SJCRH30 (cell line): ENCODE measurements at regions not wholly inside any gene's neighbourhood (a gene's known extent, or its start where the extent isn't known, plus 50 kb on each side); places are given as distances from the start of the nearest gene placed in this dataset.

Experiments used
- DNase-seq, 2 experiments: peaks; one replicate each; pipeline ENCODE4 v3.0.0-alpha.2; 2015 to 2020
- H3K27ac ChIP-seq: fragments of 250-450 bp; sonication (Bioruptor Pico); 2 replicates; pipeline ENCODE4 v1.5.1; 2020; ENCODE audit warnings: mild to moderate bottlenecking, moderate library complexity
- H3K27me3 ChIP-seq: fragments of 250-450 bp; sonication (Bioruptor Pico); 2 replicates; pipeline ENCODE4 v1.5.1; 2020; ENCODE audit warnings: mild to moderate bottlenecking, moderate library complexity
- H3K36me3 ChIP-seq: fragments of 250-450 bp; sonication (Bioruptor Pico); 2 replicates; pipeline ENCODE4 v1.5.1; 2020; ENCODE audit warnings: mild to moderate bottlenecking, moderate library complexity
- H3K4me1 ChIP-seq: fragments of 250-450 bp; sonication (Bioruptor Pico); 2 replicates; pipeline ENCODE4 v1.5.1; 2020; ENCODE audit warnings: mild to moderate bottlenecking, moderate library complexity
- H3K4me3 ChIP-seq: fragments of 250-450 bp; sonication (Bioruptor Pico); 2 replicates; pipeline ENCODE4 v1.5.1; 2020; ENCODE audit warnings: mild to moderate bottlenecking, moderate library complexity
- H3K9me3 ChIP-seq: fragments of 250-450 bp; sonication (Bioruptor Pico); replicated peaks from 2 replicates; pipeline ENCODE4 v1.5.1; 2020; ENCODE audit warnings: mild to moderate bottlenecking, moderate library complexity

DNA sequence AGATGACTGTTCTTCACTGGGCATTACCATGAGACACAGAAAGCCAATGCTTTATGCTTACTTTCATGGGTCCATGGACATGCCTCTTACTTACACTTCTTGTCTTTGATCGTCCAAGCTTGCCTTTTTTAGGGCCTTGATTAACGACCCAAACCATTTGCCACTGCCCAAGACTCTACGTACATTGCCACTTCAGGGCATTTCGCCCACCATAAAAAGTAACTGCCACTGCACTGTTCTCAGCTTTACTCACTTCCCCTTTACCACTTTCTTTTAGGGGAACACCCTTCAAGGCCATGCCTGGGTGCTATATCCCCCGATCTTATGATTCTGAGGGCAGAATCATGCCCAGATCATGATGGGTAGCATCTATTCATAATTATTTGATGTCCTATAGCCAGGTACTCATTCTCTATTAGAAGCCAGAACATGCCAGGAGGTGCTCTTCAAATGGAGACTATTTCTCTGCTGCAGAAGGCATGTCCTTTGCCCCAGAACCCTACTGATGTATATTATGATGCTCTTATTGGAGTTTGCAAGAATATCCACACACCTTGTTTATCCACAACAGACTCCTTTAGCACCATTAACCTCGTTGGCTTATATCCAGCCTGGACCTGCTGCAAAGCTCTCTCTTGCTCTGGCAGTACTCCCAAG lies 64.1 kb upstream of the RAD23B start:
- DNase-seq: no peak
- Histone ChIP-seq H3K27me3 (no peaks in the 10 kb centered on the region), H3K4me1 (peaks cover 3% of the 10 kb centered on the region; the same call in 1 of the 2 replicates), H3K9me3 (no peaks in the 10 kb centered on the region), H3K27ac (no peak overlapping the region), H3K4me3 (no peak overlapping the region), H3K36me3 (no peaks in the 10 kb centered on the region)

DNA sequence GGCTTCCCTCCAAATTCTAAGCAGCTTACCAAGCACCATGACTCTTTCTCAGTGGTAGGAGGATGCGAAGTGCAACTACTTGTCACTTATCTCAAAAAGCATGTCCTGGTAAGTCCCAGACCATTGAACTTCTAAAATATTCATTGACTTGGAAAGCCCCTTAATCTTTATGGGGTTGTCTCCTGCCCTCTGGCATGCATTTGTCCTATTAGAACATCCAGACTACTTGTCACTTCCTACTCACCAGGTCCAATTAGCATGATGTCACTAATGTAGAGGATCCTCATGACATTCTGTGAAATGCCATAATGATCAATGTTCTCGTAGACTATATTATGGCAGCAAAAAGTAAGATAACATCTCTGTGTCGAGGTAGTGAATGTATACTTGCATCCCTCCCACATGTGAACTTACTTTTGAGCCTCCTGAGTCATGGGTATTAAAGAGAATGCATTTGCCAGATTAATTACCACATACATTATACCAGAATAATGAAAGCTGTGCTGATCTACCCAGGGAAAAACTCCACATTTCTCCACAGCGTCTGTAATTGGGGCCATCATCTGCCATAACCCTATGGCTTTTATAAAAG lies 63.5 kb upstream of the RAD23B start:
- Histone ChIP-seq H3K36me3 (no peaks in the 10 kb centered on the region), H3K27ac (no peak overlapping the region), H3K4me3 (no peak overlapping the region), H3K4me1 (peaks cover 3% of the 10 kb centered on the region; the same call in 1 of the 2 replicates), H3K27me3 (no peaks in the 10 kb centered on the region), H3K9me3 (no peaks in the 10 kb centered on the region)
- no peak for DNase-seq

DNA sequence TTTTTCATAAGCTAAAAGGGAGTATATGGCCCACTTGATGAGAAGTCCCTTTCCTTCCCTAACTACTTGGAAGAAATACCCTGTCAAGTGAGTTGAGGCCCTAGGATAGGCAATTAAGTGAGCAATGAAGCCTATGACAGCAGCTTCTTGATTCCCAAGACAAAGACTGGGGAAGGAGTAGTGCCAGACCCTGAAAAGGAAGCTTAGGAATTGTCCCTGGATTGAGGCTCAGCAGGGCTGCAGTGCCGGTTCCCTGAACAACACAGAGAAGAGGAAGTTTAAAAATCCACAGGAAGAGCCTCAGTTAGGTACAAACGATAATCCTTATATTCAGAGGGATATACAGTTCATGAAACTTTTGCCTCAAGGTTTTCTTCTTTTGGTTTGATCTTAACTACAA lies 61.8 kb upstream of the RAD23B start:
- peak overlapping the region; percentile 5; the same call in 1 of the 2 replicates for H3K27ac ChIP-seq
- H3K36me3 ChIP-seq: no peaks in the 10 kb centered on the region
- H3K4me3 ChIP-seq: peak overlapping the region; percentile 46; the same call in 1 of the 2 replicates

DNA sequence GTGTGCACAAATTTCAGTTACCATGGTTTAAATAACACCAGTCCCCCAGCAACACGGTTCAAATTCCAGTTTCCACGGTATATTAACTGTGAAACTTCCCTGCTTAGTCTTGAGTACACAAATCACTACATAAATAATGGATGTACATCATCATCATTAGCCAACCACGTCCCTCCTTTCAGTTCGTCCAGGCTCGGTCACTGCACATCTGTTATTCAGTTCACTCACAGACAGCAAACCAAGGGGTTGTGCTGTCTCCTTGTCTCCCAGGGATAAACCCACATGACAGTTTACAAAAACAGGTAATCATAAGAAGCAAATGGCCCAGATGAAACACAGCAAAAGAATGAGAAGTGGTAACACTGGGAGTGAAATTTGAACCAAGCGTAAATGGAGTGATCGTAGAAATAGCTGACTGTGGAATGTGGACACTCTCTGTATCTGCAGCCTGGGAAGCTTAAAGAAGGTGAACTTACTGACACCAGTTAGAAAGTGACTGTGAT lies 61.0 kb upstream of the RAD23B start:
- Histone ChIP-seq H3K27ac (peak overlapping the region; percentile 5; the same call in 1 of the 2 replicates), H3K4me1 (peaks cover 3% of the 10 kb centered on the region; the same call in 1 of the 2 replicates), H3K9me3 (no peaks in the 10 kb centered on the region), H3K36me3 (no peaks in the 10 kb centered on the region), H3K27me3 (no peaks in the 10 kb centered on the region), H3K4me3 (peak overlapping the region; percentile 46)
- DNase-seq: peak; percentile 36 to 70

More for the DNA sequence above, 61.8 kb upstream of the RAD23B start:
- Histone ChIP-seq H3K27me3 (no peaks in the 10 kb centered on the region), H3K4me1 (peaks cover 3% of the 10 kb centered on the region; the same call in 1 of the 2 replicates), H3K9me3 (no peaks in the 10 kb centered on the region)
- DNase-seq: peak in 1 of 2 experiments; percentile 23

DNA sequence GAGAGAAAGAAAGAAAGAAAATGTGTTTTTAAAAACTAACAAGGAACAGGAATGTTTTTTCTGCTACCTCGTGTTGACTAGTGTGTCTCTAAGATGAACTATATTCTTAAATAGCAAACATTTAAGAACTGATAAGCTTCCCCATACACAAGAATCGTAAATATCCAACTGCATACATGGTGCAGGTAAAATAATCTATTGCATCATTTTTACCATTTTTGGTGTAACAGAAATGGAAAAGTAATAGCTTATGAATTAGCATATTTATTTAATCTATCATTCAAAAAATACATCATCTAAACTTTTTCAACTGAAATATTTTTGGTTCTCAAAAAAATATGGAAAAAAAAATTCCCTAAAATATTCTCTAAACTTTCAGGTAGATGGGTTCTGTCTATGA lies 59.7 kb upstream of the RAD23B start:
- H3K36me3 ChIP-seq: no peaks in the 10 kb centered on the region
- H3K4me3 ChIP-seq: no peak overlapping the region
- no peak overlapping the region for H3K27ac ChIP-seq
- peaks cover 3% of the 10 kb centered on the region; the same call in 1 of the 2 replicates for H3K4me1 ChIP-seq
- no peaks in the 10 kb centered on the region for H3K9me3 ChIP-seq
- no peak for DNase-seq
- no peaks in the 10 kb centered on the region for H3K27me3 ChIP-seq

DNA sequence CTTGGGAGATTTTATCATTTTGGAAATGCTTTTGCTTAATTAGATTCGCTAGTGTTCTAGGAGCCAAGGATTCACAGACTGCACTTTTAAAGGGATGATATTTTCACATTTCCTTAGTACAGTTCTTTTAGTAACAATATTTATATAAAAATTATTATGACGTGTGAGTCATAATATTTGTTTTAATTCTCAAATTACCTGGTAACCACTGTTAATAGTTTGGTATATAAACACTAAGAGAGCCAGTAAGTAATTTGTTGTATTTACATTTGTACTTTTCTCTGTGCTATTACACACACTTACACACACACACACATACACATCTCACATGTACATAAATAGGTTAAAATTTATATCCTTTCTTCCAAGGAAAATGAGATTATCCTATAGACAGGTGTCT lies 58.8 kb upstream of the RAD23B start:
- no peak overlapping the region for H3K27ac ChIP-seq
- peaks cover 3% of the 10 kb centered on the region; the same call in 1 of the 2 replicates for H3K4me1 ChIP-seq
- no peaks in the 10 kb centered on the region for H3K9me3 ChIP-seq
- H3K4me3 ChIP-seq: no peak overlapping the region
- no peaks in the 10 kb centered on the region for H3K36me3 ChIP-seq
- H3K27me3 ChIP-seq: no peaks in the 10 kb centered on the region
- no peak for DNase-seq

DNA sequence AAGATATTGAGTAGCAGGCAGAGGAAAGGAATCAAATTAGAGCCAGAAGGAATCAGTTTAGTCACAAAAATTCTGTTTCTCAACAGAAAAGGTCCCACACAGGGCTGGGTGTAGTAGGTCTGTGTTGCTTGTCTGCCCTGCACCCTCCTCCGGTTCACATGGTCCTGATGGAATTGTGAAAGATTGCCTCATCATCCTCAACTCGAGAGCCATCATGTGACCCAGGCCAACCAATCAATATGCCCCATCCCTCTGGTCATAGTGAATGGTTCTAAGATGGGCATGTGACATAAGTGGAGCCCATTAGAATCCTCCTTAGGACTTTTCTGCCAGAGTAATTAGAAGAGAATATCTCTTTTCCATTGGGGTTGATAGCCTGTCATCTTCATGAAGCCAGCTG lies 56.7 kb upstream of the RAD23B start:
- H3K27ac ChIP-seq: no peak overlapping the region

DNA sequence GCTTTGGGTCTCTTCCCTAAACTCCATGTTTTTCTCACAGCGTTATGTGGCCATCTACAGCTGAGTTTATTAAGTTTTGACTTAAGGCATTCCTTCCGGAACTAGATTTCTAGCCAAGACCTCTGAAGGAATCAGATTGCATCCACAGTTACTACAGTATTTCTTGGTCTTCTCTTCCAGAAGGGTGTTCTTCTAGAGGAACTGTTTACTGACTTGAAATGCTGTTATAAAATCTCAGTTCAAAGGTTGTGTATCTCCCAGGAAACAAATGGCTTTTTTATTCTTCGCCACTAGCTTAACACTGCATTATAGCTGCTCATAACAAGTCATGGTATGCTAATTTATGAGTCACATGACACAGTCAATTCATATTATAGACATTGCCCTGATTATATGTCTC lies 55.3 kb upstream of the RAD23B start:
- H3K36me3 ChIP-seq: no peaks in the 10 kb centered on the region

More for the DNA sequence above, 56.7 kb upstream of the RAD23B start:
- Histone ChIP-seq H3K36me3 (no peaks in the 10 kb centered on the region), H3K27me3 (no peaks in the 10 kb centered on the region), H3K4me3 (no peak overlapping the region), H3K4me1 (no peaks in the 10 kb centered on the region; the same call in 1 of the 2 replicates), H3K9me3 (no peaks in the 10 kb centered on the region)
- no peak for DNase-seq

DNA sequence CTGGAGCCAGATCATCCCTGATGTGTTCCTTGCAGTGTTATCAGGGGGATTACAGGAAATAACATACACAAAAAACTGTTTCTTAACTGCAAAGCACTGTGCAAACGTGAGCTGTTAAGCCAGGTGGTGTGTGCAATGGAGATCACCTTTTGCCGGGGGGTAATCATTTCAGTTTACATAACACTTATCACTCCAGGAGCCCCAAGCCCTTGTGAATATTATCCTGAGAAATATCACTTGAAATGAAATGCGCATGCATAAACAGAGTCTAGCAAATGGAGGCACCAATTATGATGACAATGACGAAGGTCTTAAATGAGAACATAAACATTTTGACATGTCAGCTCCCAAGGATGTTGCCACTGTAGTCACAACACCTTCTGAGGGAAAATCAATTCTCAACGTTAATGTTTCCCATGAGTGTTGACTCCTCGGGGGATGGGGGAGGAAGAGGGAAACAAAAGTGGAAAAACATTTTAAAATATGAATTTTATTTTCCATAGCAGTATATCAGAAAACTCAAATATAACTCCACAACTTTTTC lies 54.5 kb upstream of the RAD23B start:
- no peak overlapping the region for H3K27ac ChIP-seq
- no peaks in the 10 kb centered on the region for H3K36me3 ChIP-seq
- no peaks in the 10 kb centered on the region for H3K4me1 ChIP-seq
- DNase-seq: no peak
- H3K27me3 ChIP-seq: 0 out of 2 replicates have a peak, but pooled peaks cover 4% of the 10 kb centered on the region
- no peak overlapping the region for H3K4me3 ChIP-seq
- H3K9me3 ChIP-seq: no peaks in the 10 kb centered on the region

More for the DNA sequence above, 55.3 kb upstream of the RAD23B start:
- DNase-seq: no peak
- no peak overlapping the region for H3K27ac ChIP-seq
- no peak overlapping the region for H3K4me3 ChIP-seq
- no peaks in the 10 kb centered on the region for H3K4me1 ChIP-seq
- H3K9me3 ChIP-seq: no peaks in the 10 kb centered on the region
- 0 out of 2 replicates have a peak, but pooled peaks cover 1% of the 10 kb centered on the region for H3K27me3 ChIP-seq

DNA sequence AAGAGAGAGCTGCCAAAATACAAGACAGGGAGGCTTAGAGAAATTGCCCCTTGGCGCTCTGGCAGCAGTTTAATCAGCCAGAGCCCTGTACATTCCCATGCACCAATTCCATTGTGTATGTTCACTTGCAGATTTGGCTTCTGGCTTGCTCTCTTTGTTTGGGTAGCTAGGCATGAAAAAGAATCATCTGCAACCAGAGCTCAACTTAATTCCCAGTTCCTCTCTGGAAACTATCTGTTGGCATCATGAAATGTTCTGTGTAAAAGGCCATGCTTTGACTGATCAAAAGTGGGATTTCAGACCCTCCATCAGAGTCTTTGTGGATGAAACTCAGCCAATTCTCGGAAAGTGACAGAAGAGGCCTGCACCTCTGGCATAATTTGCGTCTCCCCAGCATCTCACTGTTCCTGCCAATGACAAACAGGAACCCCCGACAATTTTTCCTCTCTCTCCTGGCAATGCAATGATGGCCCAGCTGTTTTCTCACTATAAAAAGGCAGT lies 53.8 kb upstream of the RAD23B start:
- Histone ChIP-seq H3K27me3 (0 out of 2 replicates have a peak, but pooled peaks cover 4% of the 10 kb centered on the region), H3K4me1 (no peaks in the 10 kb centered on the region), H3K36me3 (no peaks in the 10 kb centered on the region), H3K4me3 (no peak overlapping the region), H3K27ac (no peak overlapping the region), H3K9me3 (no peaks in the 10 kb centered on the region)
- no peak for DNase-seq
